A549 (cell line): ENCODE measurements at regions not wholly inside any gene's neighbourhood (a gene's known extent, or its start where the extent isn't known, plus 50 kb on each side); places are given as distances from the start of the nearest gene placed in this dataset.

Source experiments
- BHLHE40 ChIP-seq: IDR thresholded peaks from 2 replicates; pipeline ENCODE4 v1.6.1; 2012; ENCODE audit warnings: low read depth, low read length, inconsistent platforms
- MAZ ChIP-seq: fragments of 150-350 bp; IDR thresholded peaks from 2 replicates; pipeline ENCODE4 v1.6.1; 2014; ENCODE audit warnings: antibody characterized with exemption, low read depth, low read length, borderline replicate concordance
- POLR2A ChIP-seq: IDR thresholded peaks from 2 replicates; pipeline ENCODE4 v1.6.1; 2012; ENCODE audit warnings: mild to moderate bottlenecking, low read length
- POLR2AphosphoS2 ChIP-seq: conservative IDR thresholded peaks from 2 replicates; pipeline ENCODE4 v1.6.1; 2012; ENCODE audit warnings: low read length, improper control_type of control experiment, inconsistent platforms
- RAD21 ChIP-seq, 2 experiments: fragments of >200 bp in 1 of 2; sonication (Bioruptor Twin) in 1 of 2; formaldehyde crosslinking in 1 of 2; IDR thresholded peaks in 1 of 2; conservative IDR thresholded peaks in 1 of 2; 2 replicates in 1 of 2; 3 replicates in 1 of 2; pipeline ENCODE4 v1.6.1; 2012 to 2018; ENCODE audit warnings: inconsistent platforms in 1 of 2
- TF ChIP-seq, protein P1 (sequence below): fragments of >200 bp; sonication (Bioruptor Twin); formaldehyde crosslinking; IDR thresholded peaks from 3 replicates; pipeline ENCODE4 v1.5.1; 2016
- TF ChIP-seq, protein P2 (sequence below): fragments of 450-650 bp; IDR thresholded peaks from 2 replicates; pipeline ENCODE4 v1.6.1; 2014; ENCODE audit warnings: antibody characterized with exemption

DNA sequence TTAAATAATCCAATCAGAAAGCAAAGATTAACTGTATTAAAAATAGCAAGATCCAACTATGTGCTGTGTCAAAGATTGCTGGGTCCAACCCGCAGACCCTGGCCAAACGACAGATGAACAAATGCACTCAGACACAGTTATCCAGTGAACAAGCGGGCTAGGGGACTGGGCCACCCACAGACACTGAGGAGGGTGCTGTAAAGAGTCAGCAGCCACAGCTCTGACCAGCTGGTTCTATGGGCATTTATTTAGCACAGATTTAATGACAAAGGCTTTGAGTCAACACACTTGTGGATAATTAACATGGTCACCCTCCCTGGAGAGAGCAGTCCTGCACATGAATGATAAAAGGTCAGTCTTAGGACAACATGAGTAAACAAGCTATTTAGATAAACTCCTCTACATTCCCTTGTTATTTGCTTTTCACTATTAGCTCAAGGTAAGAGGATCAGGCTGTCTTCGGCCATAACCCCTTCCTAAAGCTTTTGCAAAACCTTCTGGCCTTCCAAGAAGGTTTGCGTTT lies 424.9 kb downstream of the HINT1 start:
- TF ChIP-seq, protein P1, sequence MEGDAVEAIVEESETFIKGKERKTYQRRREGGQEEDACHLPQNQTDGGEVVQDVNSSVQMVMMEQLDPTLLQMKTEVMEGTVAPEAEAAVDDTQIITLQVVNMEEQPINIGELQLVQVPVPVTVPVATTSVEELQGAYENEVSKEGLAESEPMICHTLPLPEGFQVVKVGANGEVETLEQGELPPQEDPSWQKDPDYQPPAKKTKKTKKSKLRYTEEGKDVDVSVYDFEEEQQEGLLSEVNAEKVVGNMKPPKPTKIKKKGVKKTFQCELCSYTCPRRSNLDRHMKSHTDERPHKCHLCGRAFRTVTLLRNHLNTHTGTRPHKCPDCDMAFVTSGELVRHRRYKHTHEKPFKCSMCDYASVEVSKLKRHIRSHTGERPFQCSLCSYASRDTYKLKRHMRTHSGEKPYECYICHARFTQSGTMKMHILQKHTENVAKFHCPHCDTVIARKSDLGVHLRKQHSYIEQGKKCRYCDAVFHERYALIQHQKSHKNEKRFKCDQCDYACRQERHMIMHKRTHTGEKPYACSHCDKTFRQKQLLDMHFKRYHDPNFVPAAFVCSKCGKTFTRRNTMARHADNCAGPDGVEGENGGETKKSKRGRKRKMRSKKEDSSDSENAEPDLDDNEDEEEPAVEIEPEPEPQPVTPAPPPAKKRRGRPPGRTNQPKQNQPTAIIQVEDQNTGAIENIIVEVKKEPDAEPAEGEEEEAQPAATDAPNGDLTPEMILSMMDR: no peak
- TF ChIP-seq POLR2AphosphoS2 (no peak), POLR2A (no peak), BHLHE40 (no peak), RAD21 (conservative IDR thresholded peaks at IDR 0.05 in 1 of 2, IDR thresholded peaks at IDR 0.05 in 1 of 2) (peak in 1 of 2 experiments; percentile 4; a peak in 1 of 5 replicates), MAZ (no peak)
- TF ChIP-seq, protein P2, sequence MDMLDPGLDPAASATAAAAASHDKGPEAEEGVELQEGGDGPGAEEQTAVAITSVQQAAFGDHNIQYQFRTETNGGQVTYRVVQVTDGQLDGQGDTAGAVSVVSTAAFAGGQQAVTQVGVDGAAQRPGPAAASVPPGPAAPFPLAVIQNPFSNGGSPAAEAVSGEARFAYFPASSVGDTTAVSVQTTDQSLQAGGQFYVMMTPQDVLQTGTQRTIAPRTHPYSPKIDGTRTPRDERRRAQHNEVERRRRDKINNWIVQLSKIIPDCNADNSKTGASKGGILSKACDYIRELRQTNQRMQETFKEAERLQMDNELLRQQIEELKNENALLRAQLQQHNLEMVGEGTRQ: no peak
